NCI-H2081 treated with DMSO at 0.1 percent for 48 hours (cell line): ENCODE measurements at regions not wholly inside any gene's neighbourhood (a gene's known extent, or its start where the extent isn't known, plus 50 kb on each side); places are given as distances from the start of the nearest gene placed in this dataset.

ENCODE experiments used
- DNase-seq: peaks from one replicate; lab custom pipeline; 2025; lab: John Stamatoyannopoulos, UW

- DNase-seq, result no peak
Measured at GRCh38 chr22:48941033-48941902, 886.4 kb downstream of the BRD1 start.

- no peak for DNase-seq
Measured at GRCh38 chr22:48940266-48941032, 887.2 kb downstream of the BRD1 start.

GRCh38 chr22:48939441-48940265 is 888.0 kb downstream of the BRD1 start:
- no peak for DNase-seq

- no peak for DNase-seq
Measured at GRCh38 chr22:48938741-48939140, 888.9 kb downstream of the BRD1 start.

GRCh38 chr22:48937032-48937639 is 890.5 kb downstream of the BRD1 start:
- DNase-seq, result no peak

- DNase-seq, result no peak
Measured at GRCh38 chr22:48936391-48936790, 891.3 kb downstream of the BRD1 start.

GRCh38 chr22:48934446-48934845 is 893.2 kb downstream of the BRD1 start:
- DNase-seq, result no peak

GRCh38 chr22:48931452-48931851 is 896.2 kb downstream of the BRD1 start:
- DNase-seq, result no peak

GRCh38 chr22:48929276-48929790 is 898.3 kb downstream of the BRD1 start:
- no peak for DNase-seq

- DNase-seq, result no peak
Measured at GRCh38 chr22:48927591-48927990, 900.1 kb downstream of the BRD1 start.

GRCh38 chr22:48926643-48927042 is 901.0 kb downstream of the BRD1 start:
- no peak for DNase-seq

GRCh38 chr22:48926136-48926535 is 901.5 kb downstream of the BRD1 start:
- no peak for DNase-seq

- no peak for DNase-seq
Measured at GRCh38 chr22:48925450-48925849, 902.2 kb downstream of the BRD1 start.

- no peak for DNase-seq
Measured at GRCh38 chr22:48923996-48924395, 903.7 kb downstream of the BRD1 start.

- no peak for DNase-seq
Measured at GRCh38 chr22:48923165-48923865, 904.4 kb downstream of the BRD1 start.

- no peak for DNase-seq
Measured at GRCh38 chr22:48921411-48921903, 906.2 kb downstream of the BRD1 start.

- DNase-seq, result no peak
Measured at GRCh38 chr22:48920776-48921241, 906.9 kb downstream of the BRD1 start.

GRCh38 chr22:48919851-48920589 is 907.7 kb downstream of the BRD1 start:
- no peak for DNase-seq

- no peak for DNase-seq
Measured at GRCh38 chr22:48919187-48919590, 908.5 kb downstream of the BRD1 start.

- no peak for DNase-seq
Measured at GRCh38 chr22:48918585-48919186, 909.0 kb downstream of the BRD1 start.
